GM18867 (cell line): ENCODE measurements at regions not wholly inside any gene's neighbourhood (a gene's known extent, or its start where the extent isn't known, plus 50 kb on each side); places are given as distances from the start of the nearest gene placed in this dataset.

Source experiments
- ATAC-seq: cut with Tn5 transposase; IDR thresholded peaks from one replicate; pipeline ENCODE4 v1.9.1; 2021; ENCODE audit warnings: mild to moderate bottlenecking, moderate library complexity; ENCODE audit not compliant: unreplicated experiment

- no peak for ATAC-seq
These were observed 181.7 kb upstream of the IGFBP7 start for GRCh38 chr4:57291911-57292310.

GRCh38 chr4:57287687-57288604 lies 177.8 kb upstream of the IGFBP7 start:
- ATAC-seq = no peak

GRCh38 chr4:57282933-57283310 lies 172.7 kb upstream of the IGFBP7 start:
- no peak for ATAC-seq

- no peak for ATAC-seq
These were observed 170.3 kb upstream of the IGFBP7 start for GRCh38 chr4:57280481-57280880.

- ATAC-seq = no peak
These were observed 168.6 kb upstream of the IGFBP7 start for GRCh38 chr4:57278780-57279179.

- ATAC-seq = no peak
These were observed 163.9 kb upstream of the IGFBP7 start for GRCh38 chr4:57274082-57274481.

- no peak for ATAC-seq
These were observed 160.2 kb upstream of the IGFBP7 start for GRCh38 chr4:57270346-57270745.

- no peak for ATAC-seq
These were observed 155.8 kb upstream of the IGFBP7 start for GRCh38 chr4:57265831-57266582.

GRCh38 chr4:57254754-57255153 lies 144.6 kb upstream of the IGFBP7 start:
- no peak for ATAC-seq

- ATAC-seq = no peak
These were observed 138.9 kb upstream of the IGFBP7 start for GRCh38 chr4:57249083-57249482.

- ATAC-seq = no peak
These were observed 132.9 kb upstream of the IGFBP7 start for GRCh38 chr4:57243076-57243475.

- no peak for ATAC-seq
These were observed 124.1 kb upstream of the IGFBP7 start for GRCh38 chr4:57234252-57234775.

GRCh38 chr4:57233386-57233785 lies 123.2 kb upstream of the IGFBP7 start:
- no peak for ATAC-seq

- ATAC-seq = no peak
These were observed 121.6 kb upstream of the IGFBP7 start for GRCh38 chr4:57231781-57232180.

GRCh38 chr4:57220734-57221133 lies 110.5 kb upstream of the IGFBP7 start:
- ATAC-seq = peak; percentile 54

- no peak for ATAC-seq
These were observed 110.0 kb upstream of the IGFBP7 start for GRCh38 chr4:57220172-57220571.

- ATAC-seq = no peak
These were observed 109.2 kb upstream of the IGFBP7 start for GRCh38 chr4:57219431-57219830.

GRCh38 chr4:57214654-57215411 lies 104.6 kb upstream of the IGFBP7 start:
- ATAC-seq = no peak

- no peak for ATAC-seq
These were observed 100.9 kb upstream of the IGFBP7 start for GRCh38 chr4:57211131-57211530.

- ATAC-seq = no peak
These were observed 96.0 kb upstream of the IGFBP7 start for GRCh38 chr4:57206172-57206571.

GRCh38 chr4:57205580-57205979 lies 95.4 kb upstream of the IGFBP7 start:
- no peak for ATAC-seq
